ENCODE measurements at regions not wholly inside any gene's neighbourhood (a gene's known extent, or its start where the extent isn't known, plus 50 kb on each side); places are given as distances from the start of the nearest gene placed in this dataset.
"Not testable (repeated sequence)": the region's sequence is repeated elsewhere in the genome, so short reads cannot be mapped to it uniquely, and the experiment has no call there.

GRCh38 chr3:195657475-195658372 is 63.1 kb upstream of the MUC20 start:
- not testable (repeated sequence) for TF ChIP-seq CTCF (IDR thresholded peaks at IDR 0.05)
- peak in 1 of 3 donors; percentile 47 for TF ChIP-seq POLR2A (IDR thresholded peaks at IDR 0.05)
